Smooth muscle cell (in vitro differentiated cells): ENCODE measurements at regions not wholly inside any gene's neighbourhood (a gene's known extent, or its start where the extent isn't known, plus 50 kb on each side); places are given as distances from the start of the nearest gene placed in this dataset.
"Not testable (repeated sequence)": the region's sequence is repeated elsewhere in the genome, so short reads cannot be mapped to it uniquely, and the experiment has no call there.

ENCODE experiments used
- DNase-seq: peaks from one replicate; lab custom pipeline; 2025; ENCODE audit not compliant: unreplicated experiment; lab: John Stamatoyannopoulos, UW
- H2AFZ ChIP-seq: fragments of 200-600 bp; sonication (generic); 2 replicates; pipeline ENCODE4 v1.6.0; 2016; ENCODE audit warnings: antibody characterized with exemption, low read depth, mild to moderate bottlenecking
- H3F3A ChIP-seq: fragments of 200-600 bp; sonication (generic); 2 replicates; pipeline ENCODE4 v1.6.0; 2017; ENCODE audit warnings: antibody characterized with exemption, low read depth
- H3K27ac ChIP-seq: fragments of 200-600 bp; sonication (generic); 2 replicates; pipeline ENCODE4 v1.5.1; 2016; ENCODE audit warnings: low read depth, mild to moderate bottlenecking
- H3K27me3 ChIP-seq: fragments of 200-600 bp; sonication (generic); 2 replicates; pipeline ENCODE4 v1.6.1; 2016; ENCODE audit warnings: low read depth, mild to moderate bottlenecking
- H3K36me3 ChIP-seq: fragments of 200-600 bp; sonication (generic); 2 replicates; pipeline ENCODE4 v1.5.1; 2016; ENCODE audit warnings: low read depth
- H3K4me1 ChIP-seq: fragments of 200-600 bp; sonication (generic); 2 replicates; pipeline ENCODE4 v1.5.1; 2016; ENCODE audit warnings: low read depth
- H3K4me2 ChIP-seq: fragments of 200-600 bp; sonication (generic); 2 replicates; pipeline ENCODE4 v1.6.0; 2016; ENCODE audit warnings: mild to moderate bottlenecking
- H3K4me3 ChIP-seq: fragments of 200-600 bp; sonication (generic); 2 replicates; pipeline ENCODE4 v1.5.1; 2016; ENCODE audit warnings: mild to moderate bottlenecking
- H3K79me2 ChIP-seq: fragments of 200-600 bp; sonication (generic); 2 replicates; pipeline ENCODE4 v1.6.0; 2016; ENCODE audit warnings: low read depth, mild to moderate bottlenecking
- H3K9ac ChIP-seq: fragments of 200-600 bp; sonication (generic); 2 replicates; pipeline ENCODE4 v1.6.0; 2016; ENCODE audit warnings: low read depth
- H3K9me3 ChIP-seq: fragments of 200-600 bp; sonication (generic); replicated peaks from 2 replicates; pipeline ENCODE4 v1.5.1; 2016; ENCODE audit warnings: low read depth
- H4K20me1 ChIP-seq: fragments of 200-600 bp; sonication (generic); 2 replicates; pipeline ENCODE4 v1.6.0; 2016; ENCODE audit warnings: low read depth
- WGBS: methylation state at CpG from one replicate; pipeline ENCODE4 v1.1.7; 2016; ENCODE audit warnings: low lambda C conversion rate; 5-methylcytosine and 5-hydroxymethylcytosine counted together
- TF ChIP-seq, protein P1 (sequence below): fragments of 200-600 bp; sonication (generic); IDR thresholded peaks from 2 replicates; pipeline ENCODE4 v1.5.1; 2017; ENCODE audit warnings: borderline replicate concordance, mild to moderate bottlenecking, antibody characterized with exemption; ENCODE audit not compliant: insufficient read depth, poor library complexity, severe bottlenecking

DNA sequence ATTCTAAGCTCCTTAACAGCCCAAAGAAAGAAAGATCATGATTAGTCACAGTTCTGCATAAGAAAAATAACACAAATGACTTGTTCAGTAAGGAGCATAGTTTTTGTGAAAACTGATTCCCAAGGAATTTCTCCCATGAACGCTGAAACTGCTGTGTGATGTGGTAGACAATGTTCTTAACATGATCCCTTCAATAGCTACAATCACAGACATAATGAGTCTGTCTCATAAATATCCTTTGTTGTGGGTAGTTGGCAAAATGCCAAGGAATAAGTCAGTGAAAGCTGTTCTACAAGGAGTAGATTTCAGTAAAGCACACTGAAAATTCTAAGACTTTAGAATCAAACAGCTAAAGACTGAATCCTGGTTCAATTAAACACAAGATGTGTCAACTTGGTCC lies 404.8 kb downstream of the HLX start:
- H3K4me2 ChIP-seq, result peak overlapping the region; percentile 60
- peak overlapping the region; percentile 75 for H3K27ac ChIP-seq
- H3K79me2 ChIP-seq, result no peaks in the 10 kb centered on the region
- no peak overlapping the region for H2AFZ ChIP-seq
- peaks cover 9% of the 10 kb centered on the region for H3F3A ChIP-seq
- H3K9ac ChIP-seq, result no peak overlapping the region
- no peaks in the 10 kb centered on the region for H3K36me3 ChIP-seq
- TF ChIP-seq, protein P1, sequence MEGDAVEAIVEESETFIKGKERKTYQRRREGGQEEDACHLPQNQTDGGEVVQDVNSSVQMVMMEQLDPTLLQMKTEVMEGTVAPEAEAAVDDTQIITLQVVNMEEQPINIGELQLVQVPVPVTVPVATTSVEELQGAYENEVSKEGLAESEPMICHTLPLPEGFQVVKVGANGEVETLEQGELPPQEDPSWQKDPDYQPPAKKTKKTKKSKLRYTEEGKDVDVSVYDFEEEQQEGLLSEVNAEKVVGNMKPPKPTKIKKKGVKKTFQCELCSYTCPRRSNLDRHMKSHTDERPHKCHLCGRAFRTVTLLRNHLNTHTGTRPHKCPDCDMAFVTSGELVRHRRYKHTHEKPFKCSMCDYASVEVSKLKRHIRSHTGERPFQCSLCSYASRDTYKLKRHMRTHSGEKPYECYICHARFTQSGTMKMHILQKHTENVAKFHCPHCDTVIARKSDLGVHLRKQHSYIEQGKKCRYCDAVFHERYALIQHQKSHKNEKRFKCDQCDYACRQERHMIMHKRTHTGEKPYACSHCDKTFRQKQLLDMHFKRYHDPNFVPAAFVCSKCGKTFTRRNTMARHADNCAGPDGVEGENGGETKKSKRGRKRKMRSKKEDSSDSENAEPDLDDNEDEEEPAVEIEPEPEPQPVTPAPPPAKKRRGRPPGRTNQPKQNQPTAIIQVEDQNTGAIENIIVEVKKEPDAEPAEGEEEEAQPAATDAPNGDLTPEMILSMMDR, result no peak
- H4K20me1 ChIP-seq, result no peaks in the 10 kb centered on the region
- 5% methylated on average over 1 of the region's 1 CpG for WGBS
- H3K9me3 ChIP-seq, result no peaks in the 10 kb centered on the region
- H3K4me1 ChIP-seq, result peaks cover 18% of the 10 kb centered on the region
- no peaks in the 10 kb centered on the region for H3K27me3 ChIP-seq
- H3K4me3 ChIP-seq, result no peak overlapping the region
- DNase-seq, result no peak

- not testable (repeated sequence) for H3K9me3 ChIP-seq, DNase-seq, H4K20me1 ChIP-seq, H3K4me3 ChIP-seq, H2AFZ ChIP-seq, H3F3A ChIP-seq, H3K27me3 ChIP-seq, H3K36me3 ChIP-seq, H3K79me2 ChIP-seq, H3K9ac ChIP-seq
- peaks cover 18% of the 10 kb centered on the region for H3K4me1 ChIP-seq
- peak overlapping the region; percentile 60 for H3K4me2 ChIP-seq
- H3K27ac ChIP-seq, result peak overlapping the region; percentile 75
- 41% methylated on average over 14 of the region's 14 CpGs for WGBS
Observed at GRCh38 chr1:221284991-221285390, 405.7 kb downstream of the HLX start.

DNA sequence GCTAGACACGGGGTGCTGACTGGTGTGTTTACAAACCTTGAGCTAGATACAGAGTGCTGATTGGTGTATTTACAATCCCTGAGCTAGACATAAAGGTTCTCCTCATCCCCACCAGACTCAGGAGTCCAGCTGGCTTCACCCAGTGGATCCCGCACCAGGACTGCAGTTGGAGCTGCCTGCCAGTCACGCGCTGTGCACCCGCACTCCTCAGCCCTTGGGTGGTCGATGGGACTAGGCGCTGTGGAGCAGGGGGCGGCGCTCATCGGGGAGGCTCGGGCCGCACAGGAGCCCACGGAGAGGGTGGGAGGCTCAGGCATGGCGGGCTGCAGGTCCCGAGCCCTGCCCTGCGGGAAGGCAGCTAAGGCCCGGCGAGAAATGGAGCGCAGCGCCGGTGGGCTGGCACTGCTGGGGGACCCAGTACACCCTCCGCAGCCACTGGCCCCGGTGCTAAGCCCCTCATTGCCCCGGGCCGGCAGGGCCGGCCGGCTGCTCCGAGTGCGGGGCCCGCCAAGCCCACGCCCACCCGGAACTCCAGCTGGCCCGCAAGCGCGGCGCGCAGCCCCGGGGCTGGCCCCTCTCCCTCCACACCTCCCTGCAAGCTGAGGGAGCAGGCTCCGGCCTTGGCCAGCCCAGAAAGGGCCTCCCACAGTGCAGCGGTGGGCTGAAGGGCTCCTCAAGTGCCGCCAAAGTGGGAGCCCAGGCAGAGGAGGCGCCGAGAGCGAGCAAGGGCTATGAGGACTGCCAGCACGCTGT lies 406.4 kb downstream of the HLX start:
- H3K9ac ChIP-seq, H3K4me2 ChIP-seq, H3K27ac ChIP-seq, H3K36me3 ChIP-seq, H4K20me1 ChIP-seq, DNase-seq, H3F3A ChIP-seq, H3K9me3 ChIP-seq, H2AFZ ChIP-seq, H3K79me2 ChIP-seq, H3K4me3 ChIP-seq, H3K27me3 ChIP-seq: not testable (repeated sequence)
- 97% methylated on average over 45 of the region's 45 CpGs for WGBS
- H3K4me1 ChIP-seq, result peaks cover 18% of the 10 kb centered on the region

GRCh38 chr1:221286399-221286798 lies 407.2 kb downstream of the HLX start:
- H3K36me3 ChIP-seq, result no peaks in the 10 kb centered on the region
- peak overlapping the region; percentile 20 for H3K4me2 ChIP-seq
- H3K4me1 ChIP-seq, result peaks cover 18% of the 10 kb centered on the region
- TF ChIP-seq, protein P1, result no peak
- H3K79me2 ChIP-seq, result no peaks in the 10 kb centered on the region
- H3F3A ChIP-seq, result peaks cover 9% of the 10 kb centered on the region
- H3K27ac ChIP-seq, result no peak overlapping the region
- H2AFZ ChIP-seq, result no peak overlapping the region
- H3K9me3 ChIP-seq, result no peaks in the 10 kb centered on the region
- H4K20me1 ChIP-seq, result no peaks in the 10 kb centered on the region
- no peak overlapping the region for H3K9ac ChIP-seq
- DNase-seq, result no peak
- H3K4me3 ChIP-seq, result no peak overlapping the region
- H3K27me3 ChIP-seq, result no peaks in the 10 kb centered on the region
- WGBS, result 7% methylated on average over 1 of the region's 1 CpG

- Histone ChIP-seq H3K4me2 (no peak overlapping the region), H2AFZ (no peak overlapping the region), H3K36me3 (no peaks in the 10 kb centered on the region), H3K79me2 (no peaks in the 10 kb centered on the region), H4K20me1 (no peaks in the 10 kb centered on the region), H3K4me1 (peaks cover 15% of the 10 kb centered on the region), H3K27me3 (no peaks in the 10 kb centered on the region), H3K9ac (no peak overlapping the region), H3K4me3 (no peak overlapping the region), H3F3A (no peaks in the 10 kb centered on the region), H3K9me3 (no peaks in the 10 kb centered on the region), H3K27ac (no peak overlapping the region)
- WGBS, result 69% methylated on average over 2 of the region's 2 CpGs
- no peak for DNase-seq
- TF ChIP-seq, protein P1, result no peak
Observed at GRCh38 chr1:221289103-221289502, 409.9 kb downstream of the HLX start.
